ENCODE measurements at regions not wholly inside any gene's neighbourhood (a gene's known extent, or its start where the extent isn't known, plus 50 kb on each side); places are given as distances from the start of the nearest gene placed in this dataset.

GRCh38 chr18:73446502-73446901 is 578.7 kb upstream of the NETO1 start:
- no peak for DNase-seq (ENCODE audit: low read depth, low spot score)
- POLR2A ChIA-PET, result no interaction called here
- Histone ChIP-seq H3K9me3 (ENCODE audit: control insufficient read depth, insufficient read depth, low read length) (no peaks in the 10 kb centered on the region), H3K27ac (ENCODE audit: low read depth, low read length) (no peak overlapping the region), H3K4me3 (ENCODE audit: low read depth, low read length) (no peak overlapping the region), H3K27me3 (ENCODE audit: control insufficient read depth, insufficient read depth, low read length) (no peaks in the 10 kb centered on the region)
- no peak for TF ChIP-seq CTCF (IDR thresholded peaks at IDR 0.05; ENCODE audit: low read depth, low read length)
- CTCF ChIA-PET, result no interaction called here

GRCh38 chr18:73431620-73432019 is 563.8 kb upstream of the NETO1 start:
- Histone ChIP-seq H3K27ac (ENCODE audit: low read depth, low read length) (no peak overlapping the region), H3K9me3 (ENCODE audit: control insufficient read depth, insufficient read depth, low read length) (no peaks in the 10 kb centered on the region), H3K4me3 (ENCODE audit: low read depth, low read length) (no peak overlapping the region), H3K27me3 (ENCODE audit: control insufficient read depth, insufficient read depth, low read length) (no peaks in the 10 kb centered on the region)
- ChIA-PET POLR2A (no interaction called here), CTCF (no interaction called here)
- no peak for DNase-seq (ENCODE audit: low read depth, low spot score)
- no peak for TF ChIP-seq CTCF (IDR thresholded peaks at IDR 0.05; ENCODE audit: low read depth, low read length)

GRCh38 chr18:73421010-73421409 is 553.2 kb upstream of the NETO1 start:
- ChIA-PET POLR2A (no interaction called here), CTCF (interaction anchor here (1.4 kb wide), 1 partner anchor 10 kb away, joined by 4 read pairs; no protein-coding TSS in a partner anchor)
- no peak for DNase-seq (ENCODE audit: low read depth, low spot score)
- Histone ChIP-seq H3K9me3 (ENCODE audit: control insufficient read depth, insufficient read depth, low read length) (peaks cover 9% of the 10 kb centered on the region; the same call in 1 of the 2 replicates), H3K27me3 (ENCODE audit: control insufficient read depth, insufficient read depth, low read length) (no peaks in the 10 kb centered on the region), H3K4me3 (ENCODE audit: low read depth, low read length) (no peak overlapping the region), H3K27ac (ENCODE audit: low read depth, low read length) (no peak overlapping the region)
- no peak for TF ChIP-seq CTCF (IDR thresholded peaks at IDR 0.05; ENCODE audit: low read depth, low read length)

- Histone ChIP-seq H3K4me3 (ENCODE audit: low read depth, low read length) (no peak overlapping the region), H3K9me3 (ENCODE audit: control insufficient read depth, insufficient read depth, low read length) (peaks cover 9% of the 10 kb centered on the region; the same call in 1 of the 2 replicates), H3K27ac (ENCODE audit: low read depth, low read length) (no peak overlapping the region), H3K27me3 (ENCODE audit: control insufficient read depth, insufficient read depth, low read length) (no peaks in the 10 kb centered on the region)
- POLR2A ChIA-PET, result interaction anchor here (0.7 to 1.5 kb wide), 4 partner anchors 195 to 429 kb away, joined by 4 to 5 read pairs (median 5); no protein-coding TSS in a partner anchor
- TF ChIP-seq CTCF (IDR thresholded peaks at IDR 0.05; ENCODE audit: low read depth, low read length), result no peak
- CTCF ChIA-PET, result interaction anchor here (1.1 to 1.5 kb wide), 3 partner anchors 283 to 1132 kb away, joined by 3 to 5 read pairs (median 4); no protein-coding TSS in a partner anchor
- DNase-seq (ENCODE audit: low read depth, low spot score), result no peak
Observed at GRCh38 chr18:73419531-73419930, 551.7 kb upstream of the NETO1 start.

- no peak for TF ChIP-seq CTCF (IDR thresholded peaks at IDR 0.05; ENCODE audit: low read depth, low read length)
- H3K4me3 ChIP-seq (ENCODE audit: low read depth, low read length), result no peak overlapping the region
- no peaks in the 10 kb centered on the region for H3K27me3 ChIP-seq (ENCODE audit: control insufficient read depth, insufficient read depth, low read length)
- H3K27ac ChIP-seq (ENCODE audit: low read depth, low read length), result no peak overlapping the region
- ChIA-PET POLR2A (no interaction called here), CTCF (no interaction called here)
- H3K9me3 ChIP-seq (ENCODE audit: control insufficient read depth, insufficient read depth, low read length), result peaks cover 9% of the 10 kb centered on the region; the same call in 1 of the 2 replicates
- no peak for DNase-seq (ENCODE audit: low read depth, low spot score)
Observed at GRCh38 chr18:73414598-73414997, 546.8 kb upstream of the NETO1 start.
